Germinal center (tissue), 1 donor: ENCODE measurements at regions not wholly inside any gene's neighbourhood (a gene's known extent, or its start where the extent isn't known, plus 50 kb on each side); places are given as distances from the start of the nearest gene placed in this dataset.
"Not testable (repeated sequence)": the region's sequence is repeated elsewhere in the genome, so short reads cannot be mapped to it uniquely, and the experiment has no call there.

Experiments used
- DNase-seq: peaks from one replicate; pipeline ENCODE4 v3.0.0; 2012; ENCODE audit warnings: mixed read lengths, low spot score

- no peak for DNase-seq
Measured at GRCh38 chr7:91405092-91405788, 141.0 kb downstream of the FZD1 start.

GRCh38 chr7:91405873-91406272, 141.6 kb downstream of the FZD1 start:
- DNase-seq, result not testable (repeated sequence)

GRCh38 chr7:91407942-91408341, 143.7 kb downstream of the FZD1 start:
- no peak for DNase-seq

- DNase-seq, result no peak
Measured at GRCh38 chr7:91408388-91409154, 144.3 kb downstream of the FZD1 start.

GRCh38 chr7:91411060-91411459, 146.8 kb downstream of the FZD1 start:
- DNase-seq, result no peak

- DNase-seq, result no peak
Measured at GRCh38 chr7:91412298-91412697, 148.1 kb downstream of the FZD1 start.

- DNase-seq, result no peak
Measured at GRCh38 chr7:91414734-91415133, 150.5 kb downstream of the FZD1 start.

- DNase-seq, result no peak
Measured at GRCh38 chr7:91416155-91416865, 152.1 kb downstream of the FZD1 start.

GRCh38 chr7:91420606-91421005, 156.4 kb downstream of the FZD1 start:
- no peak for DNase-seq

GRCh38 chr7:91421018-91421417, 156.8 kb downstream of the FZD1 start:
- DNase-seq, result no peak

- DNase-seq, result no peak
Measured at GRCh38 chr7:91424371-91424770, 160.1 kb downstream of the FZD1 start.

- DNase-seq, result no peak
Measured at GRCh38 chr7:91425149-91425548, 160.9 kb downstream of the FZD1 start.

- no peak for DNase-seq
Measured at GRCh38 chr7:91427051-91427450, 162.8 kb downstream of the FZD1 start.

GRCh38 chr7:91431601-91432000, 167.4 kb downstream of the FZD1 start:
- no peak for DNase-seq

GRCh38 chr7:91434836-91435235, 170.6 kb downstream of the FZD1 start:
- no peak for DNase-seq

GRCh38 chr7:91435381-91436059, 171.3 kb downstream of the FZD1 start:
- DNase-seq, result no peak

- no peak for DNase-seq
Measured at GRCh38 chr7:91436655-91437054, 172.4 kb downstream of the FZD1 start.

GRCh38 chr7:91440198-91440597, 176.0 kb downstream of the FZD1 start:
- not testable (repeated sequence) for DNase-seq

GRCh38 chr7:91443862-91444261, 179.6 kb downstream of the FZD1 start:
- no peak for DNase-seq

GRCh38 chr7:91446819-91447218, 182.6 kb downstream of the FZD1 start:
- no peak for DNase-seq

GRCh38 chr7:91455411-91455810, 191.2 kb downstream of the FZD1 start:
- no peak for DNase-seq

- DNase-seq, result no peak
Measured at GRCh38 chr7:91457208-91457607, 193.0 kb downstream of the FZD1 start.
